ENCODE measurements at regions not wholly inside any gene's neighbourhood (a gene's known extent, or its start where the extent isn't known, plus 50 kb on each side); places are given as distances from the start of the nearest gene placed in this dataset.

GRCh38 chr3:81045246-81045645 lies 716.2 kb downstream of the GBE1 start:
- TF ChIP-seq CTCF (IDR thresholded peaks at IDR 0.05) (no peak), POLR2A (IDR thresholded peaks at IDR 0.05; ENCODE audit: low read depth) (no peak)

All from esophagus muscularis mucosa (tissue), 3 donors.